ENCODE measurements at regions not wholly inside any gene's neighbourhood (a gene's known extent, or its start where the extent isn't known, plus 50 kb on each side); places are given as distances from the start of the nearest gene placed in this dataset.

- no peak for TF ChIP-seq POLR2A (IDR thresholded peaks at IDR 0.05; ENCODE audit: low read length)
- no peak for TF ChIP-seq GATA1 (IDR thresholded peaks at IDR 0.05; ENCODE audit: low read depth, low read length)
These were observed 115.5 kb downstream of the KCNF1 start for GRCh38 chr2:11027195-11027594.

Measured in erythroblast (primary cell).